Esophagus muscularis mucosa (tissue), 4 donors: ENCODE measurements at regions not wholly inside any gene's neighbourhood (a gene's known extent, or its start where the extent isn't known, plus 50 kb on each side); places are given as distances from the start of the nearest gene placed in this dataset.

Experiments
- DNase-seq: peaks from one replicate; pipeline ENCODE4 v3.0.0-alpha.2; 2017; ENCODE audit errors: extremely low spot score
- H3K27ac ChIP-seq, 4 donors: fragments of 200-600 bp; sonication (generic); replicated peaks in 1 of 4; 1 replicate in 3 of 4; 2 replicates in 1 of 4; pipeline ENCODE4 v1.5.1; 2016 to 2019; ENCODE audit warnings: mild to moderate bottlenecking in 1 of 4
- H3K27me3 ChIP-seq, 4 donors: fragments of 200-600 bp; sonication (generic); one replicate each; pipeline versions ENCODE4 v1.5.1 to v1.6.0; 2016 to 2019
- H3K36me3 ChIP-seq, 4 donors: fragments of 200-600 bp; sonication (generic); one replicate each; pipeline ENCODE4 v1.5.1; 2016 to 2019
- H3K4me1 ChIP-seq, 4 donors: fragments of 200-600 bp; sonication (generic); one replicate each; pipeline ENCODE4 v1.5.1; 2016 to 2019
- H3K4me3 ChIP-seq, 4 donors: fragments of 200-600 bp; sonication (generic); 1 replicate in 2 of 4; 2 replicates in 2 of 4; pipeline ENCODE4 v1.5.1; 2016 to 2019; ENCODE audit warnings: mild to moderate bottlenecking in 4 of 4, moderate library complexity in 1 of 4
- H3K9me3 ChIP-seq, 4 donors: fragments of 200-600 bp; sonication (generic); 1 replicate in 3 of 4; 2 replicates in 1 of 4; pipeline ENCODE4 v1.5.1; 2016 to 2019
- EP300 ChIP-seq: sonication (generic); formaldehyde crosslinking; IDR thresholded peaks from one replicate; pipeline ENCODE4 v1.6.1; 2017; ENCODE audit warnings: antibody characterized with exemption
- POLR2A ChIP-seq: fragments of 450-650 bp; IDR thresholded peaks from one replicate; pipeline ENCODE4 v1.6.1; 2017; ENCODE audit warnings: antibody characterized with exemption, moderate library complexity, mild to moderate bottlenecking, low read depth
- POLR2AphosphoS5 ChIP-seq, 2 donors: sonication (generic); formaldehyde crosslinking; IDR thresholded peaks; one replicate each; pipeline ENCODE4 v1.6.1; 2017; ENCODE audit warnings: antibody characterized with exemption in 2 of 2
- WGBS: methylation state at CpG from one replicate; pipeline ENCODE4 v1.1.5; 2018; 5-methylcytosine and 5-hydroxymethylcytosine counted together
- intact Hi-C: fragments of 100-400 bp; cut with DNase I; formaldehyde crosslinking; loops from one replicate; pipeline ENCODE4 v1.15.1; 2023
- TF ChIP-seq, protein P1 (sequence below), 3 experiments: fragments of 200-600 bp in 2 of 3; fragments of 450-650 bp in 1 of 3; sonication (generic) in 2 of 3; IDR thresholded peaks; one replicate each; pipeline ENCODE4 v1.5.1; 2017 to 2019; ENCODE audit warnings: antibody characterized with exemption in 3 of 3, mild to moderate bottlenecking in 2 of 3, moderate library complexity in 1 of 3

DNA sequence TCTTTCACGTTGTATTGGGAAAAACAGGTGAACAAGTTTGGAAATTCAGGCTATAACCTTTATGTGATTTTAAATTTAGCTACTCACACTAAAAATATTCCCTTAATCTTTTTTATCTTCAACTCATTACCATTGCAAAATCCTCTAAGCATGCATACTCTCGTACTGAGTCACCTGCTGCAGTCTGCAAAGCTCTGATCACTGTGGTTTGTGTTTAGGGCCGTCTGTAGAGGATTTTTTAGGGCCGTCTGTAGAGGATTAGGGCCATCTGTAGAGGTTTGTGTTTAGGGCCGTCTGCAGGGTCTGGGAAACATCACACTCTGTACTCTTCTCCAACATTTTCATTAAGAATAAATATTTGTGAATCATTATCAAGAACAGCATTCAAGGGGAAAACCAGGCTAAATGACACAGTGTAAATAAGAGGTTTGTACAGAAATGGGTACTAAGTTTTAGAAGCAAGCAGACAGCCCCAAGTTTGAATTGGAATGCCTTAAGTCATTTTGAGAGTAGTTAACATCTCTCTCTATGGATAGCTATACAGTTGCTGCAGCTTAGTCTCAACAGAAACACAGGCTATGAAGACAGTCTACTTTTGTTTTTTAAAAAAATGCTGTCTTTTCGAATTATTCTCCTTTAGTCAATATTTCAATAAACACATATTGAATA lies 155.0 kb upstream of the TSLP start:
- no peak for TF ChIP-seq POLR2A
- no peak for TF ChIP-seq EP300
- TF ChIP-seq POLR2AphosphoS5 (IDR thresholded peaks at IDR 0.05), result peak in 1 of 2 donors; percentile 15
- TF ChIP-seq, protein P1, sequence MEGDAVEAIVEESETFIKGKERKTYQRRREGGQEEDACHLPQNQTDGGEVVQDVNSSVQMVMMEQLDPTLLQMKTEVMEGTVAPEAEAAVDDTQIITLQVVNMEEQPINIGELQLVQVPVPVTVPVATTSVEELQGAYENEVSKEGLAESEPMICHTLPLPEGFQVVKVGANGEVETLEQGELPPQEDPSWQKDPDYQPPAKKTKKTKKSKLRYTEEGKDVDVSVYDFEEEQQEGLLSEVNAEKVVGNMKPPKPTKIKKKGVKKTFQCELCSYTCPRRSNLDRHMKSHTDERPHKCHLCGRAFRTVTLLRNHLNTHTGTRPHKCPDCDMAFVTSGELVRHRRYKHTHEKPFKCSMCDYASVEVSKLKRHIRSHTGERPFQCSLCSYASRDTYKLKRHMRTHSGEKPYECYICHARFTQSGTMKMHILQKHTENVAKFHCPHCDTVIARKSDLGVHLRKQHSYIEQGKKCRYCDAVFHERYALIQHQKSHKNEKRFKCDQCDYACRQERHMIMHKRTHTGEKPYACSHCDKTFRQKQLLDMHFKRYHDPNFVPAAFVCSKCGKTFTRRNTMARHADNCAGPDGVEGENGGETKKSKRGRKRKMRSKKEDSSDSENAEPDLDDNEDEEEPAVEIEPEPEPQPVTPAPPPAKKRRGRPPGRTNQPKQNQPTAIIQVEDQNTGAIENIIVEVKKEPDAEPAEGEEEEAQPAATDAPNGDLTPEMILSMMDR (IDR thresholded peaks at IDR 0.05), result no peak
- 30% methylated on average over 6 of the region's 6 CpGs for WGBS
- Histone ChIP-seq H3K4me3 (no peak overlapping the region), H3K4me1 (peaks cover 18 to 29% (median 25%) of the 10 kb centered on the region in 4 donors), H3K9me3 (no peaks in the 10 kb centered on the region), H3K27ac (peak overlapping the region in 3 of 4 donors; percentile 15 to 52 (median 42)), H3K27me3 (no peaks in the 10 kb centered on the region), H3K36me3 (no peaks in the 10 kb centered on the region)
- no peak for DNase-seq
- intact Hi-C loops, result no loop called here

DNA sequence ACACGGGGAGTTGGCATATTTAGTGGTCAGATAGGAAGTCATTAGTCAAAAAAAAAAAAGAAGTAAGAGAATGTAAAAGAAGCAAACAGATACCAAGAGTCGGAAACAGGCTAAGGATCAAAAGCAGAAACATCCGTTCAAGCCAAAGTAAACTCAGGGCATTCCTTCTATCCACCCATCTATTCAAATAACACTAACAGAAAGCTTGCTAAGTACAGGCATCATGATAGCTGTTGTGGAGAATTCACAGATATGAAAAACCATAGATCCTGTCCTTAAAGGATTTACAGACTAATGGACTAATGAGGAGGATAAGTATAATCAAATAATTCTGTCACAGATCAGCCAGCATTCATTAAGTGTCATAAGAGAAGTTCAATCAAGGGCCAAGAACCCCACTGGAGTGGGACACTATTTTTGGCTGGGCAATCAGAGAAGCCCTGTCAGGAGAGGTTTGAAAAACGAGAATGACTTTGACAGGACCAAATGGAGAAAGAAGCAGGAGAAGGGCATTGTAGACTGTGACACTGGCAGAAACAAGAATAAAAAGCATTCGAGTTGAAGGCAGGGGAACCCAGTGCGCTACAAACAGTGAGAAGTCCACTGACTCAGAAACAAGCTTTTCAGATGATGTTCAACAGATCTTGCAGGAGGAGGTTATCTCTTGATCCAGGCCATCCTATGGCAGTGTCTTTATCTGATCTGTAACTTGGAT lies 154.2 kb upstream of the TSLP start:
- WGBS, result 34% methylated on average over 6 of the region's 6 CpGs
- Histone ChIP-seq H3K27me3 (no peaks in the 10 kb centered on the region), H3K4me1 (peaks cover 18 to 29% (median 25%) of the 10 kb centered on the region in 4 donors), H3K27ac (peak overlapping the region in 3 of 4 donors; percentile 15 to 52 (median 42)), H3K9me3 (no peaks in the 10 kb centered on the region), H3K36me3 (no peaks in the 10 kb centered on the region), H3K4me3 (no peak overlapping the region)
- DNase-seq, result no peak
- TF ChIP-seq EP300, result no peak
- no peak for TF ChIP-seq POLR2A
- TF ChIP-seq, protein P1 (IDR thresholded peaks at IDR 0.05), result no peak
- no peak for TF ChIP-seq POLR2AphosphoS5 (IDR thresholded peaks at IDR 0.05)
- intact Hi-C loops, result no loop called here

DNA sequence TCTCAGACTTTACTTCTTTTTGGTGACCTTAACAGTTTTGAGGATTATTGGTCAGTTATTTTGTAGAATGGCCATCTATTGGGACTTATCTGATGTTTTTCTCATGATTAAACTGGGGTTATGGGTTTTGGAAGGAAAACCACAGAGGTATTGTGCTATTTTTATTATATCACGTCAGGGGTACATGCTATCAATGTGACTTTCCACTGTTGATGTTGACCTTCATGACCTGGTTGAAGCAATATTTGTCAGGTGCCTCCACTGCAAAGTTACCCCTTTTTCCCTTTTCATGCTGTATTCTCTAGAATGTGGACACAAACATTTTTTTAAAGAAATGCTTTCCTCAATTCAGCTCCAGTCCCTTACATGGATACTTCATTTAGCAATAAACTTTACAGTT lies 152.8 kb upstream of the TSLP start:
- 50% methylated on average over 1 of the region's 1 CpG for WGBS

DNA sequence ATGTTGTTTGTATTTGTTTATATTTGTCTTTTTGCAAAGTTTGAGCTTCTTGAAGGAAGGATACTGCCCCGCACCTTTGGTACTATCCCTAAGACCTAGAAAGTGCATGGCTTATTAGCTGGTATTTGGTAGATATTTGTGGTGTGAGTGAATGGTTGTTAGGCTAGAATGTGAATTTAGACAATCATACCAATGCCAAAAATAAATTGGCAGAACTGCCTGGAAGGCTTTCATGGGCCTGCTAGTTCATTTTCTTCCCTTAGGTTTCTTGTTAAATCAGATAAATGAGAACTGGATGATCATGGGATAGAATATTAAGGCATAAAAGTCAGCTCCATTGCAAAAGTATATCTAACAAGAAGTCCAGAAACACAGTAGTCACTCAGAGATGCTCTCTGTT lies 147.5 kb upstream of the TSLP start:
- H3K27me3 ChIP-seq, result no peaks in the 10 kb centered on the region
- TF ChIP-seq POLR2A (no peak), POLR2AphosphoS5 (IDR thresholded peaks at IDR 0.05) (no peak), EP300 (no peak)
- TF ChIP-seq, protein P1 (IDR thresholded peaks at IDR 0.05), result no peak
- H3K27ac ChIP-seq, result no peak overlapping the region
- intact Hi-C loops, result no loop called here
- 85% methylated on average over 1 of the region's 1 CpG for WGBS
- no peaks in the 10 kb centered on the region for H3K36me3 ChIP-seq
- DNase-seq, result no peak
- H3K9me3 ChIP-seq, result no peaks in the 10 kb centered on the region
- peaks cover 0 to 11% (median 3%) of the 10 kb centered on the region in 4 donors for H3K4me1 ChIP-seq
- H3K4me3 ChIP-seq, result no peak overlapping the region

More for the DNA sequence above, 152.8 kb upstream of the TSLP start:
- no peak overlapping the region for H3K4me3 ChIP-seq
- no peak for DNase-seq
- intact Hi-C loops, result no loop called here
- TF ChIP-seq POLR2A, result no peak
- TF ChIP-seq POLR2AphosphoS5 (IDR thresholded peaks at IDR 0.05), result no peak
- TF ChIP-seq EP300, result no peak
- TF ChIP-seq, protein P1 (IDR thresholded peaks at IDR 0.05), result no peak
- H3K4me1 ChIP-seq, result peaks cover 18 to 31% (median 25%) of the 10 kb centered on the region in 4 donors
- no peak overlapping the region for H3K27ac ChIP-seq
- no peaks in the 10 kb centered on the region for H3K27me3 ChIP-seq
- no peaks in the 10 kb centered on the region for H3K9me3 ChIP-seq
- H3K36me3 ChIP-seq, result no peaks in the 10 kb centered on the region
